PFSK-1 (cell line): ENCODE measurements at regions not wholly inside any gene's neighbourhood (a gene's known extent, or its start where the extent isn't known, plus 50 kb on each side); places are given as distances from the start of the nearest gene placed in this dataset.

Experiments
- FOXP2 ChIP-seq: optimal IDR thresholded peaks from 2 replicates; pipeline ENCODE3; 2011; ENCODE audit warnings: borderline replicate concordance, control low read depth, inconsistent platforms; ENCODE audit not compliant: insufficient read depth; ENCODE audit errors: extremely low read length, extremely low read depth
- POLR2AphosphoS5 ChIP-seq: IDR thresholded peaks from 2 replicates; pipeline ENCODE4 v1.6.1; 2012; ENCODE audit warnings: low read depth, mild to moderate bottlenecking, control low read depth, low read length, moderate library complexity
- SIN3A ChIP-seq: IDR thresholded peaks from 2 replicates; pipeline ENCODE4 v1.6.1; 2012; ENCODE audit warnings: mild to moderate bottlenecking, low read length, moderate library complexity, borderline replicate concordance; ENCODE audit not compliant: insufficient read depth
- TAF1 ChIP-seq: IDR thresholded peaks from 2 replicates; pipeline ENCODE4 v1.6.1; 2012; ENCODE audit warnings: low read length, control low read depth, borderline replicate concordance; ENCODE audit not compliant: insufficient read depth
- TF ChIP-seq, protein P1 (sequence below), 2 experiments: IDR thresholded peaks; 2 replicates each; pipeline versions ENCODE4 v1.6.1 to v1.8.0; 2011 to 2012; ENCODE audit warnings: low read depth in 2 of 2, low read length in 2 of 2, control low read depth in 1 of 2, inconsistent platforms in 1 of 2, mild to moderate bottlenecking in 1 of 2, moderate library complexity in 1 of 2; ENCODE audit not compliant: insufficient read depth in 1 of 2

DNA sequence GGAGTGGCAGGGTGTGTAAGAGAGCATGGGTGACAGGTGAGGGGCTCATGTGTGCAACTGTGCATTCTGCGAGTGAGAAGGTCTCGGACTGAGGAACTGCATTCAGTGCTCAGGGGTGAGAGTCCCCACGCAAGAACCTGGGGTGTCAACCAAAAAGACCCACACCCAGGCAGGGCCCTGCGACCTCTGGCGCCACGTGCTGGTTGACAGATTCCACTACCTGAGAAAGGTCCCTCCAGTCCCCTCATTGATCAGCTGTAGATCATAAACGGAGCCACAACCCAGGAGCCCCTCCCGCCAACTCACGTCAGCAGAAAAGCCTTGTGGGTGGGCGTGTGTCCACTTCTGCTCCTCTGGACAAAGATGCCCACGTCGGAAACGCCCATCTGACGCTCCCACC lies 98.7 kb downstream of the ASCL4 start:
- TF ChIP-seq TAF1 (no peak), POLR2AphosphoS5 (no peak), SIN3A (no peak), FOXP2 (no peak)
- TF ChIP-seq, protein P1, sequence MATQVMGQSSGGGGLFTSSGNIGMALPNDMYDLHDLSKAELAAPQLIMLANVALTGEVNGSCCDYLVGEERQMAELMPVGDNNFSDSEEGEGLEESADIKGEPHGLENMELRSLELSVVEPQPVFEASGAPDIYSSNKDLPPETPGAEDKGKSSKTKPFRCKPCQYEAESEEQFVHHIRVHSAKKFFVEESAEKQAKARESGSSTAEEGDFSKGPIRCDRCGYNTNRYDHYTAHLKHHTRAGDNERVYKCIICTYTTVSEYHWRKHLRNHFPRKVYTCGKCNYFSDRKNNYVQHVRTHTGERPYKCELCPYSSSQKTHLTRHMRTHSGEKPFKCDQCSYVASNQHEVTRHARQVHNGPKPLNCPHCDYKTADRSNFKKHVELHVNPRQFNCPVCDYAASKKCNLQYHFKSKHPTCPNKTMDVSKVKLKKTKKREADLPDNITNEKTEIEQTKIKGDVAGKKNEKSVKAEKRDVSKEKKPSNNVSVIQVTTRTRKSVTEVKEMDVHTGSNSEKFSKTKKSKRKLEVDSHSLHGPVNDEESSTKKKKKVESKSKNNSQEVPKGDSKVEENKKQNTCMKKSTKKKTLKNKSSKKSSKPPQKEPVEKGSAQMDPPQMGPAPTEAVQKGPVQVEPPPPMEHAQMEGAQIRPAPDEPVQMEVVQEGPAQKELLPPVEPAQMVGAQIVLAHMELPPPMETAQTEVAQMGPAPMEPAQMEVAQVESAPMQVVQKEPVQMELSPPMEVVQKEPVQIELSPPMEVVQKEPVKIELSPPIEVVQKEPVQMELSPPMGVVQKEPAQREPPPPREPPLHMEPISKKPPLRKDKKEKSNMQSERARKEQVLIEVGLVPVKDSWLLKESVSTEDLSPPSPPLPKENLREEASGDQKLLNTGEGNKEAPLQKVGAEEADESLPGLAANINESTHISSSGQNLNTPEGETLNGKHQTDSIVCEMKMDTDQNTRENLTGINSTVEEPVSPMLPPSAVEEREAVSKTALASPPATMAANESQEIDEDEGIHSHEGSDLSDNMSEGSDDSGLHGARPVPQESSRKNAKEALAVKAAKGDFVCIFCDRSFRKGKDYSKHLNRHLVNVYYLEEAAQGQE (IDR thresholded peaks at IDR 0.05; ENCODE audit: insufficient read depth in 1 of 2, low read depth in 2 of 2, low read length in 2 of 2) = no peak

DNA sequence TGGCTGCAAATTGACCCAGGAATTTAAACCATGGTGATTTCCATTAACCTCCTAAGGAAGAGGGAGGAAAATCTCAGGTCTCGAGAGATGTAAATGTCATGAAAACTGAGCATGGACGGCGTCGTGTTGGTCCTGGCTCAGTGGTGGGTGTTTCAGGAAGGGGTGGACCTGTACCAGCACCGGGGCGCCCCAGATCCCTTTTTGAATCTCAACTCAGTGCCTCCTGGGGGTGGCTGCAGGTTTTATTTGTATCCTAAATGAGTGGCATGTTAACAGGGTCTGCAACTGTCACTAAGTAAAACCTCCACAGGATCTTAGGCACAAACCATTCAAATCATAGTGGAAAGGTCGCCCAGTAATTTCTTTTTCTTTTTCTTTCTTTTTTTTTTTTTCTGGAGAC lies 101.3 kb downstream of the ASCL4 start:
- TF ChIP-seq FOXP2 (no peak), POLR2AphosphoS5 (no peak), TAF1 (no peak)
- TF ChIP-seq, protein P1 (IDR thresholded peaks at IDR 0.05; ENCODE audit: insufficient read depth in 1 of 2, low read depth in 2 of 2, low read length in 2 of 2) = no peak

DNA sequence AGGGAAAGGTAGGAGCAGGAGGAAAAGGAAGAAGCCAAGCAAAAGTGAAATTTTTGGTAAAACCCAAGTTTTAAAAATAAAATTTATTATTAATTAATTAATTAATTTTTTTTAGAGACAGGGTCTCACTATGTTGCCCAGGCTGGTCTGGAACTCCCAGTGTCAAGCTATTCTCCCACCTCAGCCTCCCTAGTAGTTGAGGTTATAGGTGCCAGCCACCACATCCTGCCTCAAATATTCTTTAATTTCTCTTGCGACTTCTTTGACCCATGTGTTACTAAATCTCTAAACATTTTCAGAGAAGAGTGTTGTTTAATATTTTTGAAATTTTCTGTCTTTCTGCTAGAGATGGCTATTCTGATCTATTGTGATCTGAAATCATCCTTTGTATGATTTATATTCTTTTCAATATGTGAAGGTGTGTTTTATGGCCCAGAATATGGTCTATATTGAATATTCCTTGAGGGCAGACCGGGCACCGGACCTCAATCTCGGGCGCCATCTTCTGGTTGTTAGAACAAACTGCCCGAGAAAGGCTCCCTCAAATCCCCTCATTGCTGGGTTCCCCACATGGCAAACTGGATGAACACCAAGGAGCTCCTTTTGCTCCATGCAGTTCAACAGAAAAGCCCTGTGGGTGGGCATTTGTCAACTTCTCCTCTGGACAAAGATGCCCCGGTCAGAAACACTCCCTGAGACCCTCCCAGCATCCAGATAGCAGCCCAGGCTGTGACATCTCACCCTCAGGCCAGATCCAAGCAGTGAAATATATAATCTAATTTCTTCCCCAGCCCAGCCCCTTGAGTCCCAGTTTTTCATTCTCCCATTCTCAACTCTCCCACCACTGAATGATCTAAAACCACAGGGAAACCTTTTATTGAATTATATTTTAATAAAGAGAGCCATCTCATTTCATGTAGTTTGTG lies 110.5 kb downstream of the ASCL4 start:
- TF ChIP-seq, protein P1 (IDR thresholded peaks at IDR 0.05; ENCODE audit: insufficient read depth in 1 of 2, low read depth in 2 of 2, low read length in 2 of 2) = no peak
- no peak for TF ChIP-seq FOXP2
- TF ChIP-seq SIN3A = no peak
- TF ChIP-seq POLR2AphosphoS5 = no peak

DNA sequence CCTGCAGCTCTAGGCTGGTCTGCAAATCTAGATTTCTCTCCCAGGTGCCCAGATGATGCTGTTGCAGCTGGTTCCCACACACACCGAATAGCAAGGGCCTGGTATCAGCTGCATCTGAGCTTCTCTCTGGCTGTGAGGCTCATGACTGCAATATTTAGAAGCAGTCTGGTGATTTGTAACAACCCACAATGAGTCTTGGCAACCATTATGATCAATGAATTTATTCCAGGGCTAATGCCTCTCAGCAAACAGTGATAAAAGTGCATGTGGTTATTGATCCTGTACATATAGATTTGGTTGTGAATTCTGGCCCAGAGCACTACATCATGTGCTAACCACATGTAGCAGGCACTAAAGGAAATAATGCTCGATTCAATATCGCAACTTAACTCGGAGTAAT lies 114.3 kb downstream of the ASCL4 start:
- TF ChIP-seq FOXP2 (no peak), TAF1 (no peak), SIN3A (no peak), POLR2AphosphoS5 (no peak)
- TF ChIP-seq, protein P1 (IDR thresholded peaks at IDR 0.05; ENCODE audit: insufficient read depth in 1 of 2, low read depth in 2 of 2, low read length in 2 of 2) = no peak
